IPS-11a (cell line): ENCODE measurements at regions not wholly inside any gene's neighbourhood (a gene's known extent, or its start where the extent isn't known, plus 50 kb on each side); places are given as distances from the start of the nearest gene placed in this dataset.

ENCODE experiments used
- H3K4me3 ChIP-seq: one replicate; pipeline ENCODE4 v1.5.1; 2013; ENCODE audit warnings: low read depth, low read length, control low read depth

DNA sequence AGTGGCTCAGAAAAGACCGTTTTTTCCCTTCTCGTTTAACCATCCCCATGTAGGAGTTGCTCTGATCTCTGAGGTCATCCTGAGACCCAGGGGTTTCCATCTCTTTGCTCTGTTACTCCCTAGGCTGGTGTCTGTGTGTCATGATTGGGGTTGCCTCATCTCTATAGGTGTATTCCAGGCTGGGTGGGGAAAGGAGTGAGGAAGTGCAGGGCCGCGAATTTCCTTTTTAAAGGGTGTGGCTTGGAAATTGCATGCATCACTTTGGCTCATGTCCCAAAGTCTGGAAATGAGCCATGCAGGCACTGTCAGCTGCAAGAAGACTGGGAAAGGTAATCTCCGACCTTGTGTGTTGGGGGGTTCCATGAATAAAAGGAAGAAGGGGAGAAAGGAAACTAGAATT lies 201.9 kb downstream of the AACS start:
- no peak overlapping the region for H3K4me3 ChIP-seq

DNA sequence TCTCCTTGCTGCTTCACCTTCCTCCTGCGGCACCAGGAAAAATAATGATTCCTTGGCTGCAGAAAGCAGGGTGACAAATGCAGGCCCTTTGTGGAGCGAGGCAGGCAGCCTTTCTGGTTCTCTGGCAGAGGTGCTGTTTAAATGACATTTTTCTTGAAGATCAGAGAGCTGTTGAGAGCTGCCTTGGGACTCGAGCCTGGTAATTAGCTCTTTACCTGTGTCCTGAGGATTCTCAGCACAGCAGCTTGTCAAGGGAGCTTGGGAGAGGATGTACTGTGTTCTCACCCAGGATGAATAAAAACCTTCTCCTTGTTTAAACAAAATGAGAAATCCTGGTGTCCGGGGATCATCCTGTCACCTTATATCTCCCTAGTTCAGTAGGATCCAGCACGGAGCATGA lies 204.0 kb downstream of the AACS start:
- H3K4me3 ChIP-seq: no peak overlapping the region

GRCh38 chr12:125271892-125272291 lies 206.7 kb downstream of the AACS start:
- no peak overlapping the region for H3K4me3 ChIP-seq

GRCh38 chr12:125272383-125272933 lies 207.2 kb downstream of the AACS start:
- H3K4me3 ChIP-seq: no peak overlapping the region

GRCh38 chr12:125276567-125276966 lies 211.3 kb downstream of the AACS start:
- H3K4me3 ChIP-seq: no peak overlapping the region

DNA sequence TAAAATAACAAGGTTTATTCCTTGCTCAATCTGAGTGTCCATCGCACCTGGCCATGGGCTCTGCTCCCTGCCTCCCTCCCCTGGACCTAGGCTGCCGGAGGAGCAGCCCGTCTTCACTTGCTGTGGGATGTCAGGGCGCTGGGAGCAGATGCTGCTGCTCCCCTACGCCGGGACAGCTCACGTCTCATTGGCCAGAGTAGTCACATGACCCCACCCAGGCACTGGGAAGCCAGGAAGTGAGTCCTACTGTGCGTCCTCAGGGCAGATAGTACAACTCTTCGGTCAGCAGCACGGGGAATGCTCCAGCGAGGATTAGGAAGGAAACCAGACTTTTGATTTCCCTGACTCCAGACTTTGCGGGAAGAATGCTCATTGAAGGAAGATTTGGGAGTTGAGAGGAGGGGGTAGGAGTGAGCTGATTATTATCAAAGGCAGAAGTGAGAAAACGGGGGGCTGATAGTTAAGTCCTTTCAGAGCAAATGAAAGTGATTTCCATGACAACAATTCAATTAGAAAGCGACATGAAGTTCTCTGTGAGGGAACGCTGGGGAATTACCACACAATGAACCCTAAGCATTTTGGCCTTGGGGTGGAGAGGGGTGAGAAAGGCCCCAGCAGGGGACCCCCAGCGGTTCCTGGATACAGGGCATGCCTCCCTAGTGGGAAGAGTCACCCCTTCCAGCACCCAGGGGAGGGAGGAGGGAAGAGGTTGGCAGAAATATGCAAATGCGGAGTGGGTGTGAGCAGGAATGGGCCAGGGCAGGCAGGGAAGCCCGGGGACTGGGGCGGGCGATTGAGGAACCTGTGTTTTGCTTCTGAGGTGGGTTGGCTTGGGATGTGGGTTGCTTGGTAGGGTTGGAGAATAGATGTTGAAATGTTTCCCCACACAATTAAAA lies 215.5 kb downstream of the AACS start:
- H3K4me3 ChIP-seq: peak overlapping the region; percentile 0

DNA sequence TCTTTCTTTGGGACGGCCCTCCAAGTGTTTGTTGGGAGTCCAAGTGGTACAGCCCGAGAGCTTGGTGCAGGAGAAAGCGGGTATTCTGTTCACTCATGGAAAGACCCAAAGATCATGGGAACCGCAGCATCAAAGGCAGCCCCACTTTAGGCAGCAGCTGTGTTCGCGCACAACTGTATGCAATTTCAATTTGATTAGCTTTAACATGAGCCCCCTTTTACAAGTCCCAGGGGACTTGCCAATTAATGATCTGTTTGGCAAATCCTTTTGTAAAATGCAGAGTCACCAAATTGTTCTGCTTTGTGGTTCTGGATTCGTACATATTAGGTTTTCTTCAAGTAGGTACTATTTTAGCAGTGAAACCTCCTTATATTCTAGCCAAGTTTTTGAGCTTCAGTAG lies 217.7 kb downstream of the AACS start:
- no peak overlapping the region for H3K4me3 ChIP-seq

GRCh38 chr12:125283521-125283920 lies 218.3 kb downstream of the AACS start:
- H3K4me3 ChIP-seq: no peak overlapping the region

GRCh38 chr12:125284087-125284486 lies 218.9 kb downstream of the AACS start:
- H3K4me3 ChIP-seq: no peak overlapping the region

GRCh38 chr12:125284945-125285685 lies 219.9 kb downstream of the AACS start:
- no peak overlapping the region for H3K4me3 ChIP-seq

DNA sequence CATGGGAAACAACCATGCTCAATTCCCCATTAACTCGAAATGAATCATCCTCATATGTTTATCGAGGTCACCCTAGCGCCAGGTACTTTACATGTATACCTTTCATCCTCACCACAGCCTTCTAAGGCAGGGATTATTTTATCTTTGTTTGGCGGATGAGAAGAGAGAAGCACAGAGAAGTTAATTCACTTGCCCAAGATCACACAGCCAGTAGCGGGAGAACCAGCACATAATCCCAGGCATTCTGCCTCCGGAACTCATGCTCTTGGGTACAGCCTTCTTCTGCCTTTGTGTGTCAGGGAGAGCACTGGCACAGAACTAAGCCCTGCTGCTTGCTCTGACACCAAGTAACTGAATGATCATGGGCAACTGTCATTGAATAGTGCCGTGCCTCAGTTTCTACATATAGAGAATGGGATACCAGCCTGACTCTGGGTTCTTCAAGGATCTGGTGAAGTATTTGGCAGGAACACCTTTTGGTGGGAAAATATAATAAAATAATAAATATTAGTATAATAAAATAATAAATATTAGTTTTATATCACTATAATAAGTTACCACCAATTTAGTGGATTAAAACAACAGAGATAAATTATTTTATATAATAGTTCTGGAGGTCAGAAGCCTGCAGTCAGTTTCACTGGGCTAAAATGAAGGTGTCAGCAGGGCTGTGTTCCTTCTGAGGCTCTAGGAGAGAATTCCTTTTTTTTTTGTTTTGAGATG lies 220.9 kb downstream of the AACS start:
- no peak overlapping the region for H3K4me3 ChIP-seq

DNA sequence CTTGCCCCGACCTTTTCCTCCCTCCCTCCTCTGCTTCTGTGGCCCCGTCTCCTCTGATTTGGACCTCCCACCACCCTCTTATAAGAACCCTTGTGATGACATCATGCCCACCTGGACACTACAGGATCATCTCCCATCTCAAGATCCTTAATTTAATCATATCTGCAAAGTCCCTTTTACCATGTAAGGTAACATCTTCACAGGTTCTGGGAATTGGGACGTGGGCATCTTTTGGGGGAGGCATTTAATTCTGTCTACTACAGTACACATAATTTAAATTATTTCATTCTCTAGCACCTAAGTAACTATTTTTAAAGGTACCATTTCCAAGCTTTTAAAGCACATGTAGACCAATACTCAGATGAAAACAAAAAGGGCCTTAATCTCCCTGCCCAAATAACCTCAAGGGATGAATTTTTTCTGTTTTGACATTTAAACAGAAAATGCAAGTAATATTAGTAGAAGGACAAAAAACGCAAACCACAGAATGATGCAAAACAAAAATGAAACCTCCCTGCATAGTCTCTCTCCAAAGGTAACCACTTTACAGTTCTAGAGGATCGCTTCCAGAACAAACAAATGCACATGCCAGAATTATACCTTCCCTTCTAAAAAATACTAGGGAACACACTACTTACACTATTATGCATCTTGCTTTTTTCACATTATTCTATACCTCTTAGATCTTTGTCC lies 222.1 kb downstream of the AACS start:
- no peak overlapping the region for H3K4me3 ChIP-seq

DNA sequence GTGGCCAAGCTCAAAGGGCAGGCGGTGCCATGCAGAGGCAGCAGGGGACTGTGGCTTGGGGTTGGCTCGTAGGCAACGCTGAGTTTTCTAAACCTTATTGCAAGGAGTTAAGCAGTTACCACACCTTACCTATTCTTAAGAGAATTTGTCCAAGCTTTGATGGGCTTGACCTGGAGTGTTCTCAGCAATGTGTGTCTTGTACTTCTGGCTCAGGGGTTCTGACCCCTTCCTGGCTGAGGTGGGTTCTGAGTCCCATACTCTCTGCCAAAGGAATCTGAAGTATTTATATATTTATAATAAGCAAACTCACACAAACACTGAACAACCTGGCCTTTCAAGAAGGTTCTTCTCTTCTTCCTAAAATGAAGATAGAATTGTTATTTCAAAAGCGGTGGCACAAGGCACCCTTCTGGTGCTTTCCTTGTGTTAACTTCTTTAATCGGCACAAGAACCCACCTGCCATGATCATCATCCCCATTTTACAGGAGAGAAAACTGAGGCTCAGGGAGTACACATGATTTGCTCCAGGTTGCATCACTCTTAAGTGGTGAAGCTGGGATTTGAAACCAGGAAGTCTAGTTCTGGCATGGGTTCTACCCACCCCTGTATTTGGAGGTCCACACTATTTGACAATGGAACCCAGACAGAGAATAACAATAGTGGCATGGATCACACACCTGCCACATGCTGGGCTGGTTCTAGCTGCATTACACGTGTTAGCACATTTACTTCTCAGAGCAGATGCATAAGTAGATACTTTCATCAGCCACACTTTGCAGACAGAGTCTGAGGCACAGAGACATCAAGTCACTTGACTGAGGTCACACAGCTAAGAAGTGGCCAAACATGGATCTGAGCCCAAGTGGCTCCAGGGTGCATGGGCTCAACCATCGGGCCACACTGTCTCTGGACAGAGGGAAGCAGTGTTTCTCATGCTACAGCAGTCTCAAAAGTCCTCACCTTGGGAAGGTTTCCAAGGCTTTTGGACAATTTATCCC lies 224.0 kb downstream of the AACS start:
- no peak overlapping the region for H3K4me3 ChIP-seq

DNA sequence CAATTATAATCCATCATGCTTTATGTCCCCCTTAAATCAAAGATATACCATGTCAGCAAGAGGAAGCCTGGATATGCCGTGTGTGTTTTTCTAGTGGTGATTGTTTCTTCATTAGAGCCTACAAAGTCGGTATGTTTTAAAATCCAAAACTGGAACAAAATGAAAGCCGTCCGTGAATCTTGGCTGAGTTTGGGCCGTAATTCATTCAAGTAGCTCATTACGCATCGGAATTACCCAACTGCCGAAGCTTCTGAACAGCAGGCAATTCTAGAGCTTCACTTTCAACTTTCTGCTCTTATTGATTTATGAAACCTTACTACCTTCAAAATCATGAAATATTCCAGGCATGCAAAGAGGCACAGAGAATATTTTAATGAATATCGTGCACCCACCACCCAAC lies 224.7 kb downstream of the AACS start:
- H3K4me3 ChIP-seq: no peak overlapping the region

GRCh38 chr12:125292700-125293099 lies 227.5 kb downstream of the AACS start:
- H3K4me3 ChIP-seq: no peak overlapping the region

DNA sequence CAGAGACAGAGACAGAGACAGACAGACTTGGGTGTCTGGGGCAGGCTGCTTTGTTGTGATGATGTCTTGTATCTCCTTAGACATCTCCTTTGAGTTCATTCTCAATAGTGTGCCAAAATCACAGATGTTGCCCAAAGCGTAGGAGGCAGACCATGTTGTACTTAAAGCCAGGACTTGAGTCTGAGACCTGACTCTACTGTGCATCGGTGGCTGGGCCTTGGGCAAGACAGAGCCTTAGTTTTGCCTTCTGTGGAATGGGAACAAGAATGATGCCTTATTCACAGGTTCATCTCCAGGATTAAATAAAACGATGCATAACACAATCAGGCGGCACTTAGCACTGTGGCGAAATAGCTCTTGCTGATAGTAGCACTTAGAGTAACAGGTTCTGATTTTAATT lies 230.3 kb downstream of the AACS start:
- no peak overlapping the region for H3K4me3 ChIP-seq

DNA sequence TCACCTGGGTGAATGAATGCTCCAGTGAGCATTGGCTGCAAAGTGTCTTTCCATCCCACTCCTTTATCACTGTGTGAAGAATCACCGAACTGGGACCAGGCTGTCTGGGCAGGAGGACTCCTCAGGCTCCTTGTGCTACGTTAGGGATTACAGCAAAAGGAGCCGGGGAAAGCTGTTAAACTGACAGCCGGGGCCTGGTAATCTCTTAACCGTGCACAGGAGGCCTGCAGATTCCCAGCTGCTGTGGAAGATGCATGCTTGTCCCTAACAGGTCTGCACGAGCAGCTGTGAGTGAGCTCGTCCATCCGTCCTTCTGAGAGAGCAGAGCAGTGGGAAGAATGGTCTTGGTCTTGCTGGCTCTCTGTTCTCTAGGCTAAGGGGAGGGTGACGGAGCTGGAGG lies 231.5 kb downstream of the AACS start:
- no peak overlapping the region for H3K4me3 ChIP-seq

DNA sequence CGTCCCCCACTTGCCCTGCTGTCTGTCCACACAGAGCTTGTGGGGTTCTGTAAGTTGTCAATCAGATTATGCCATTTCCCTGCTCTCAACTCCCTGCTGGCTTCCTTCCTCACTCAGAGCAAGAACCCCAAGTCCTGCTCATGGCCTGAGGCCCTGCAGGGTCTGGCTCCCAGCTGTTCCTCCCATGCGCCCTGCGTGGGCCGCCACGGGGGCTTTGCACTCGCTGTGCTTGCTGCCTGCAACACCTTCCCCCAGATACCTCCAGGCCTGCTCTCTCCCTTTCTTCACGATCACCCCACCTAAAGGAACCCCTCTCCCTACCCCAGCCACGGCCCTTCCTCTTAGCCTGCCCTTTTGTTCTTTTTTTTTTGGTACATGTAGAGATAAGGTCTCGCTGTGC lies 234.6 kb downstream of the AACS start:
- no peak overlapping the region for H3K4me3 ChIP-seq

DNA sequence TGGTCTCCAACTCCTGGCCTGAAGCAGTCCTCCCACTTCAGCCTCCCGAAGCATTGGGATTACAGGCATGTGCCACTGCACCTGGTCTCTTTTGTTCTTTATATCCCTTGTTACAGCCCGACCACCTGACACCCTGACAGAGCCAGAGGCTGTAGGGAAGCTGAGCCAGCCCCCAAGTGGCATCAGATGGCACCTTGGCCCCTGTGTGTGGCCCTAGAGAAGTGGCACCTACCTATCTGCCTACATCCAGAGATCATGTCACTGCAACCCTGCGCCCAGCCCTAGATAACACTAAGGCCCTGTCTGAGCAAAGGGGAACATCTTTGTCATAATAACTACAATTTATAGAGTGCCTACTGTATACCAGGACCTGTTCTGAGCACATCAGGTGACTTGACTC lies 235.0 kb downstream of the AACS start:
- H3K4me3 ChIP-seq: no peak overlapping the region

GRCh38 chr12:125303337-125303736 lies 238.1 kb downstream of the AACS start:
- no peak overlapping the region for H3K4me3 ChIP-seq
